VCaP (cell line): ENCODE measurements at regions not wholly inside any gene's neighbourhood (a gene's known extent, or its start where the extent isn't known, plus 50 kb on each side); places are given as distances from the start of the nearest gene placed in this dataset.
"Not testable (repeated sequence)": the region's sequence is repeated elsewhere in the genome, so short reads cannot be mapped to it uniquely, and the experiment has no call there.

ENCODE experiments used
- H3K27ac ChIP-seq: fragments of 450-650 bp; 2 replicates; pipeline ENCODE4 v1.5.1; 2017
- CTCF ChIP-seq: fragments of 450-650 bp; conservative IDR thresholded peaks from 2 replicates; pipeline ENCODE4 v1.5.1; 2017; ENCODE audit warnings: mild to moderate bottlenecking, moderate library complexity

DNA sequence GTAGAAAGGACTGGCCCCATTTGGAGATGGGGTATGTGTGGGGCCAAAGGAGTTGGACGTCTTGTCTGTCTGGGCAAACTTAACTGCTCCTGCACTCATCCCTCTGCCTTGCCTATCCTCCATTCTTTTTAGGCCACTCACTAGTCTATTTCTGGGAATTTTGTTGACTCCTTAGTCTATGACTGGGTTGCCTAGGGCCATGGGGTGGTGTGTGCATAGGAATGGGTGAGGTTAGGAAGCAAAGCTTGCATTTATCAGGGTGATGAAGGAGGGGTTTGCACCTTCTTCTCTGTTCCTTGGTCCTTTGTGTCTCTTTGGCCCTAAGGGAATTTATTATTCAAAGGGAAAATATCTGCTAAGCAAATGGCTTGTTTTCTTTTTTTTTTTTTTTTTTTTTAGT is 80.9 kb upstream of the OR9Q1 start:
- H3K27ac ChIP-seq = no peak overlapping the region
- no peak for TF ChIP-seq CTCF

DNA sequence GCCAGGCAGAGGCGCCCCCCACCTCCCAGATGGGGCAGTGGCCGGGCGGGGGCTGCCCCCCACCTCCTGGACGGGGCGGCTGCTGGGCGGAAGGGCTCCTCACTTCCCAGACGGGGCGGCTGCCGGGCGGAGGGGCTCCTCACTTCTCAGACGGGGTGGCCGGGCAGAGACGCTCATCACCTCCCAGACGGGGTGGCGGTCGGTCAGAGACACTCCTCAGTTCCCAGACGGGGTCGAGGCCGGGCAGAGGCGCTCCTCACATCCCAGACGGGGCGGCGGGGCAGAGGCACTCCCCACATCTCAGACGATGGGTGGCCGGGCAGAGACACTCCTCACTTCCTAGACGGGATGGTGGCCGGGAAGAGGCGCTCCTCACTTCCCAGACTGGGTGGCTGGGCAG is 79.9 kb upstream of the OR9Q1 start:
- H3K27ac ChIP-seq = not testable (repeated sequence)

DNA sequence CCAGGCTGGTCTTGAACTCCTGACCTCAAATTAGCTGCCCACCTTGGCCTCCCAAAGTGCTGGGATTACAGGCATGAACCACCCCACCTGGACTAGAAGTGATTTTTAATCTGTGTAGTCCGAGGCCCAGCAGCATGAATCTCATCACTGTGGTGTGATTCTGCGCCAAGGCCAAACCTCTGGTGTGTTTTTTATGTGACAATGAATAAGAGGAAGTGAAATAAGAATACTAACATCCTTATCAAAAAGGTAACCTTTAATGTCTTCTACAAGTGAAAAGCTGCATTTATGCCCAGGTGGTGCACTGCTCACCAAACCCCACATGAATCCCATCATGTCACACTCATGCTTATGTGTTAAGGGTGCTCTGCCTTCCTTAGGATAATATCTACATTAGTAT is 77.1 kb upstream of the OR9Q1 start:
- H3K27ac ChIP-seq = no peak overlapping the region
- TF ChIP-seq CTCF = no peak

DNA sequence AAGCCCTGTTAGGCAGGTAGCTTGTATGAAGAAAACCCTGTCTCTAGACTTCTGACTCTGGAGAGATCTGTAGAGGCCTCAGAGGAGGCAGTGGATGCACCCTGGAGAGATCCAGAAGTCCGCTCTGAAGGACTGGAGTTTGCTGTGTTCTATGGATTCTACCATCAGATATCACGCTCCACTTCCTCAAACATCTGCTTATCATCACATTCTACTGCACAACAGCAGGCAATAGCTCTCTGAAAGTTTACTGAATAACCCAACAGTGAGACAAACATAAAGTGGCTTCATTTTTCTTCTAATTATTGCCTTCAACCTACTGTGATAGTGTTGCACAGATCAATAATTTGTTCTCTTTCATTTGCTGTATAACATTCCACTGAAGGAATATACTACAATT is 59.0 kb upstream of the OR9Q1 start:
- H3K27ac ChIP-seq = no peak overlapping the region
- TF ChIP-seq CTCF = no peak

GRCh38 chr11:57971272-57972012 is 52.2 kb upstream of the OR9Q1 start:
- H3K27ac ChIP-seq = no peak overlapping the region
- no peak for TF ChIP-seq CTCF

- no peak overlapping the region for H3K27ac ChIP-seq
- TF ChIP-seq CTCF = no peak
These were observed 51.7 kb upstream of the OR9Q1 start for GRCh38 chr11:57972013-57972367.
